AG09309 (cell line): ENCODE measurements at regions not wholly inside any gene's neighbourhood (a gene's known extent, or its start where the extent isn't known, plus 50 kb on each side); places are given as distances from the start of the nearest gene placed in this dataset.
"Not testable (repeated sequence)": the region's sequence is repeated elsewhere in the genome, so short reads cannot be mapped to it uniquely, and the experiment has no call there.

Experiments used
- DNase-seq: peaks from one replicate; pipeline ENCODE4 v3.0.0-alpha.2; 2010; ENCODE audit warnings: low read depth
- H3K4me3 ChIP-seq: 2 replicates; pipeline ENCODE4 v1.5.1; 2011; ENCODE audit warnings: mild to moderate bottlenecking, low read depth, low read length, moderate library complexity; ENCODE audit not compliant: control insufficient read depth
- CTCF ChIP-seq: IDR thresholded peaks from 2 replicates; pipeline ENCODE4 v1.5.1; 2011; ENCODE audit warnings: mild to moderate bottlenecking, low read depth, low read length, inconsistent platforms; ENCODE audit not compliant: insufficient read depth, control insufficient read depth; ENCODE audit errors: missing control alignments

GRCh38 chr4:137748616-137749015 is 216.3 kb upstream of the PCDH18 start:
- H3K4me3 ChIP-seq: no peak overlapping the region
- TF ChIP-seq CTCF: no peak
- DNase-seq: no peak

GRCh38 chr4:137740141-137740540 is 207.8 kb upstream of the PCDH18 start:
- DNase-seq: no peak
- no peak overlapping the region for H3K4me3 ChIP-seq
- TF ChIP-seq CTCF: no peak

GRCh38 chr4:137739391-137739790 is 207.1 kb upstream of the PCDH18 start:
- H3K4me3 ChIP-seq: no peak overlapping the region
- TF ChIP-seq CTCF: no peak
- no peak for DNase-seq

- TF ChIP-seq CTCF: no peak
- H3K4me3 ChIP-seq: no peak overlapping the region
- DNase-seq: no peak
Observed at GRCh38 chr4:137738375-137738990, 206.2 kb upstream of the PCDH18 start.

- DNase-seq: no peak
- H3K4me3 ChIP-seq: no peak overlapping the region
- no peak for TF ChIP-seq CTCF
Observed at GRCh38 chr4:137735561-137736104, 203.3 kb upstream of the PCDH18 start.

GRCh38 chr4:137733174-137734141 is 201.2 kb upstream of the PCDH18 start:
- H3K4me3 ChIP-seq, DNase-seq: not testable (repeated sequence)
- TF ChIP-seq CTCF: peak; percentile 24
